RPMI8226 (cell line): ENCODE measurements at regions not wholly inside any gene's neighbourhood (a gene's known extent, or its start where the extent isn't known, plus 50 kb on each side); places are given as distances from the start of the nearest gene placed in this dataset.
A peak's percentile ranks its signal among the peaks of the same experiment; 100 is the strongest.

Source experiments
- DNase-seq: peaks from one replicate; pipeline ENCODE4 v3.0.0-alpha.2; 2015

GRCh38 chr3:11089931-11090330 lies 64.4 kb upstream of the HRH1 start:
- DNase-seq, result no peak

DNA sequence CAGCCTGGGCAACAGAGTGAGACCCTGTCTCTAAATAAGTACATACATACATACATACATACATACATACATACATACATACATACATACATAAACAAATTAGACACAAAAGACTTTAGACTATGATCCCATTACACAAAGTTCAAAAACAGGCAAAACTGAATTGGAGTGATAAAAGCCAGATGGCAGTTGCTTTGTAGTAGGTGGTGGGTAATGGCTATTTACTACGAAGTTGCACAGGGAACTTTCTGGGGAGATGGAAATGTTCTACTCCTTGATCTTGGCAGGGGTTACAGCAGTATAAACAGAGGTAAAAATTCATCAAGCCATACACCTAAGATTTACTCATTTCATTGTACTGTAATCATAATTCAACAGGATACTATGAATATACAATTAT lies 63.7 kb upstream of the HRH1 start:
- no peak for DNase-seq

DNA sequence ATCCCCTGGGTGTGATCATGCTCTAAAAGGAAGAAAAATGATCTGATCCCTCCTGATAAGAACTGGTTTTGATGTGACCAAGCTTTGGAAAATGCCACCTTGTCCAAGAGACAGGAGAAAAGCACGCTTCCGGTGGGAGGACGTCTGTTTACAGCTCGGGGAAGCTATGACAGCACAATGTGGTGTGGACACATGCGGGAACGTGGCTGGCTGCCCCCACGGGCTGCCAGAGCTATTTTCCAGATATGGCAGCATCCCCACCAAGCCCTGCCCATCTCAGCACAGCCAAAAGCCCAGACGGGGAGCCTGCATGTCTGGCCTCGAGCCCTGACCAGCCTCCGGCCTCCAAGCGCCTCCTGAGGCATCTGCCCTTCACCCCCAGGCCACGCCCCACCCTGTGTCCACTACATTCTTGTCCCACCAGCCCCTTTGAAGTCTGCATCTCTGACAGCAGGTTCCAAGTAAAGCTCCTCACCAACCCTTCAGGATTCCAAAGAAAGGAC lies 63.2 kb upstream of the HRH1 start:
- DNase-seq, result no peak

GRCh38 chr3:11091791-11092190 lies 62.5 kb upstream of the HRH1 start:
- DNase-seq, result no peak

DNA sequence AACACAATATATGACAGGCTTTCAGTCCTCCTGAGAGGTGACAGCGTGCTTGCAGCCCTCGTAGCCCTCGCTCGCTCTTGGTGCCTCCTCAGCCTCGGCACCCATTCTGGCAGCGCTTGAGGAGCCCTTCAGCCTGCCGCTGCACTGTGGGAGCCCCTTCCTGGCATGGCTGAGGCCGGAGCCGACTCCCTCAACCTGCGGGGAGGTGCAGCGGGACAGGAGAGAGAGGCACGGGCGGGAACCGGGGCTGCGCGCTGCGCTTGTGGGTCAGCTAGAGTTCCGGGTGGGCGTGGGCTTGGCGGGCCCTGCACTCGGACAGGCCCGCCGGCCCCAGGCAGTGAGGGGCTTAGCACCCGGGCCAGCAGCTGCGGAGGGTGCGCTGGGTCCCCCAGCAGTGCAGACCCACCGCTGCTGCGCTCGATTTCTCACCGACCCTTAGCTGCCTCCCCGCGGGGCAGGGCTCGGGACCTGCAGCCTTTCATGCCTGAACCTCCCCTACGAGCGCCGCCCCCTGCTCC lies 60.4 kb upstream of the HRH1 start:
- DNase-seq, result no peak

GRCh38 chr3:11095932-11096265 lies 58.4 kb upstream of the HRH1 start:
- peak; percentile 18 for DNase-seq

GRCh38 chr3:11096266-11097139 lies 57.8 kb upstream of the HRH1 start:
- peak; percentile 69 for DNase-seq

GRCh38 chr3:11099306-11099705 lies 55.0 kb upstream of the HRH1 start:
- DNase-seq, result no peak
